Embryonic facial prominence (tissue), 1 donor: ENCODE measurements at regions not wholly inside any gene's neighbourhood (a gene's known extent, or its start where the extent isn't known, plus 50 kb on each side); places are given as distances from the start of the nearest gene placed in this dataset.

ENCODE experiments used
- DNase-seq: peaks from one replicate; pipeline ENCODE4 v3.0.0-alpha.2; 2016; ENCODE audit errors: extremely low spot score

- DNase-seq = no peak
Measured at GRCh38 chr13:67281466-67281865, 51.3 kb upstream of the PCDH9 start.
